Endothelial cell of umbilical vein (primary cell): ENCODE measurements at regions not wholly inside any gene's neighbourhood (a gene's known extent, or its start where the extent isn't known, plus 50 kb on each side); places are given as distances from the start of the nearest gene placed in this dataset.

Source experiments
- EZH2 ChIP-seq: IDR thresholded peaks from 2 replicates; pipeline ENCODE4 v1.6.1; 2012; ENCODE audit warnings: borderline replicate concordance, low read depth, mild to moderate bottlenecking, moderate library complexity, low read length, inconsistent platforms; ENCODE audit not compliant: severe bottlenecking
- FOS ChIP-seq: IDR thresholded peaks from 2 replicates; pipeline ENCODE4 v1.6.1; 2011; ENCODE audit warnings: mild to moderate bottlenecking, low read length, moderate library complexity, borderline replicate concordance; ENCODE audit not compliant: insufficient read depth
- GATA2 ChIP-seq: IDR thresholded peaks from 2 replicates; pipeline ENCODE4 v1.7.0; 2011; ENCODE audit warnings: low read depth, mild to moderate bottlenecking, moderate library complexity, mixed read lengths, low read length; ENCODE audit not compliant: insufficient read length, insufficient read depth
- JUN ChIP-seq: IDR thresholded peaks from 2 replicates; pipeline ENCODE4 v1.6.1; 2011; ENCODE audit warnings: borderline replicate concordance, low read depth; ENCODE audit not compliant: insufficient read length, insufficient read depth
- MYC ChIP-seq: IDR thresholded peaks from one replicate; pipeline ENCODE4 v1.6.1; 2011; ENCODE audit warnings: mild to moderate bottlenecking, low read depth, low read length
- POLR2A ChIP-seq: IDR thresholded peaks from 2 replicates; pipeline ENCODE4 v1.6.1; 2012; ENCODE audit warnings: low read depth, mild to moderate bottlenecking, control low read depth, low read length
- POLR2AphosphoS5 ChIP-seq: IDR thresholded peaks from 2 replicates; pipeline ENCODE4 v1.6.1; 2012; ENCODE audit warnings: low read depth, mild to moderate bottlenecking, control low read depth, low read length, moderate library complexity; ENCODE audit not compliant: insufficient read depth
- TF ChIP-seq, protein P1 (sequence below), 2 donors: IDR thresholded peaks; 1 replicate in 1 of 2; 2 replicates in 1 of 2; pipeline ENCODE4 v1.5.1; 2011; ENCODE audit warnings: low read length in 2 of 2, mild to moderate bottlenecking in 2 of 2, moderate library complexity in 2 of 2, control low read depth in 1 of 2, inconsistent platforms in 1 of 2, low read depth in 1 of 2; ENCODE audit not compliant: insufficient read depth in 1 of 2; ENCODE audit errors: extremely low read depth in 1 of 2
- TF ChIP-seq, protein P2 (sequence below): IDR thresholded peaks from 2 replicates; pipeline ENCODE4 v1.6.1; 2011; ENCODE audit not compliant: insufficient read depth, insufficient read length

DNA sequence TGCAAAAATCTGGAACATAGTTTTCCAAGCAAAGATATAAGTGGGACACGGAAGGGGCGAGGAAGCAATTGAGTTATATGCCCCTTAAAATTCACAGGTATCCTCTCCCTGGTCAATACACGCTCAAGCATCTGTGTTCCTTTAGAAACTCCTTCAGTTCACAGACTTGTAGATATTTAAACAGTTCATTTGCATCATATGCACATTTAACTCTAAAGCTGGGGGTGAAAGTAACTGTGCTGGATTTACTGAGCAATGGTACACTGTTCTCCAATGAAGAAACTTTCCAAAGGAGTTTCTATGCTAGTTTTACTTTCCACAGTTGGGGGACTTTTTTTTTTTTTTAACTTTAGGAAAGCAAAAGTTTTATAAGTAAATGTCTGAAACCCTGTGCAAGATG is 293.0 kb upstream of the TNP1 start:
- TF ChIP-seq POLR2A (no peak), EZH2 (no peak), POLR2AphosphoS5 (no peak), FOS (no peak), MYC (no peak), JUN (no peak), GATA2 (no peak)
- TF ChIP-seq, protein P1, sequence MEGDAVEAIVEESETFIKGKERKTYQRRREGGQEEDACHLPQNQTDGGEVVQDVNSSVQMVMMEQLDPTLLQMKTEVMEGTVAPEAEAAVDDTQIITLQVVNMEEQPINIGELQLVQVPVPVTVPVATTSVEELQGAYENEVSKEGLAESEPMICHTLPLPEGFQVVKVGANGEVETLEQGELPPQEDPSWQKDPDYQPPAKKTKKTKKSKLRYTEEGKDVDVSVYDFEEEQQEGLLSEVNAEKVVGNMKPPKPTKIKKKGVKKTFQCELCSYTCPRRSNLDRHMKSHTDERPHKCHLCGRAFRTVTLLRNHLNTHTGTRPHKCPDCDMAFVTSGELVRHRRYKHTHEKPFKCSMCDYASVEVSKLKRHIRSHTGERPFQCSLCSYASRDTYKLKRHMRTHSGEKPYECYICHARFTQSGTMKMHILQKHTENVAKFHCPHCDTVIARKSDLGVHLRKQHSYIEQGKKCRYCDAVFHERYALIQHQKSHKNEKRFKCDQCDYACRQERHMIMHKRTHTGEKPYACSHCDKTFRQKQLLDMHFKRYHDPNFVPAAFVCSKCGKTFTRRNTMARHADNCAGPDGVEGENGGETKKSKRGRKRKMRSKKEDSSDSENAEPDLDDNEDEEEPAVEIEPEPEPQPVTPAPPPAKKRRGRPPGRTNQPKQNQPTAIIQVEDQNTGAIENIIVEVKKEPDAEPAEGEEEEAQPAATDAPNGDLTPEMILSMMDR (IDR thresholded peaks at IDR 0.05; ENCODE audit: extremely low read depth in 1 of 2, insufficient read depth in 1 of 2, low read depth in 1 of 2, low read length in 2 of 2), result no peak
- TF ChIP-seq, protein P2, sequence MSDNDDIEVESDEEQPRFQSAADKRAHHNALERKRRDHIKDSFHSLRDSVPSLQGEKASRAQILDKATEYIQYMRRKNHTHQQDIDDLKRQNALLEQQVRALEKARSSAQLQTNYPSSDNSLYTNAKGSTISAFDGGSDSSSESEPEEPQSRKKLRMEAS, result no peak
